Myocyte (in vitro differentiated cells): ENCODE measurements at regions not wholly inside any gene's neighbourhood (a gene's known extent, or its start where the extent isn't known, plus 50 kb on each side); places are given as distances from the start of the nearest gene placed in this dataset.
A peak's percentile ranks its signal among the peaks of the same experiment; 100 is the strongest.
"Not testable (repeated sequence)": the region's sequence is repeated elsewhere in the genome, so short reads cannot be mapped to it uniquely, and the experiment has no call there.

Source experiments
- DNase-seq: peaks from one replicate; pipeline ENCODE4 v3.0.0-alpha.2; 2012; ENCODE audit warnings: low read depth

- DNase-seq, result not testable (repeated sequence)
These were observed 72.5 kb upstream of the CCNY start for GRCh38 chr10:35263827-35264226.

- not testable (repeated sequence) for DNase-seq
These were observed 71.7 kb upstream of the CCNY start for GRCh38 chr10:35264636-35265035.

- no peak for DNase-seq
These were observed 70.9 kb upstream of the CCNY start for GRCh38 chr10:35265435-35265834.

- no peak for DNase-seq
These were observed 68.0 kb upstream of the CCNY start for GRCh38 chr10:35268323-35268722.

GRCh38 chr10:35268791-35269257 lies 67.5 kb upstream of the CCNY start:
- no peak for DNase-seq

- DNase-seq, result no peak
These were observed 66.2 kb upstream of the CCNY start for GRCh38 chr10:35270100-35270499.

- DNase-seq, result no peak
These were observed 65.0 kb upstream of the CCNY start for GRCh38 chr10:35271086-35271858.

GRCh38 chr10:35271859-35272165 lies 64.5 kb upstream of the CCNY start:
- not testable (repeated sequence) for DNase-seq

- not testable (repeated sequence) for DNase-seq
These were observed 63.9 kb upstream of the CCNY start for GRCh38 chr10:35272401-35272800.

- DNase-seq, result not testable (repeated sequence)
These were observed 62.3 kb upstream of the CCNY start for GRCh38 chr10:35273994-35274393.

- peak; percentile 17 for DNase-seq
These were observed 61.7 kb upstream of the CCNY start for GRCh38 chr10:35274498-35275060.

- no peak for DNase-seq
These were observed 59.4 kb upstream of the CCNY start for GRCh38 chr10:35276889-35277288.

- DNase-seq, result not testable (repeated sequence)
These were observed 56.1 kb upstream of the CCNY start for GRCh38 chr10:35280246-35280645.
